Thyroid gland (tissue), 4 donors: ENCODE measurements at regions not wholly inside any gene's neighbourhood (a gene's known extent, or its start where the extent isn't known, plus 50 kb on each side); places are given as distances from the start of the nearest gene placed in this dataset.

Experiments used
- DNase-seq, 2 donors: peaks; one replicate each; pipeline ENCODE4 v3.0.0-alpha.2; 2019
- H3K27ac ChIP-seq, 3 donors: fragments of 200-600 bp; sonication (generic); 1 replicate in 2 of 3; 2 replicates in 1 of 3; pipeline ENCODE4 v1.5.1; 2016 to 2019; ENCODE audit warnings: mild to moderate bottlenecking in 1 of 3, moderate library complexity in 1 of 3
- H3K27me3 ChIP-seq: fragments of 200-600 bp; sonication (generic); one replicate; pipeline ENCODE4 v1.5.1; 2019
- H3K36me3 ChIP-seq, 2 donors: fragments of 200-600 bp; sonication (generic); one replicate each; pipeline ENCODE4 v1.5.1; 2016 to 2019
- H3K4me1 ChIP-seq, 2 donors: fragments of 200-600 bp; sonication (generic); one replicate each; pipeline ENCODE4 v1.5.1; 2017 to 2019
- H3K4me3 ChIP-seq, 3 donors: fragments of 200-600 bp; sonication (generic); replicated peaks in 1 of 3; 1 replicate in 2 of 3; 2 replicates in 1 of 3; pipeline ENCODE4 v1.5.1; 2016; ENCODE audit warnings: mild to moderate bottlenecking in 1 of 3
- H3K9me3 ChIP-seq: fragments of 200-600 bp; sonication (generic); one replicate; pipeline ENCODE4 v1.5.1; 2017
- POLR2A ChIP-seq, 2 donors: fragments of 450-650 bp; IDR thresholded peaks; one replicate each; pipeline ENCODE4 v1.6.1; 2017; ENCODE audit warnings: antibody characterized with exemption in 2 of 2, mild to moderate bottlenecking in 2 of 2, moderate library complexity in 1 of 2
- WGBS, 2 donors: methylation state at CpG; one replicate each; pipeline ENCODE4 v1.1.5; 2017; 5-methylcytosine and 5-hydroxymethylcytosine counted together
- intact Hi-C: fragments of 100-400 bp; cut with DNase I; formaldehyde crosslinking; loops from one replicate; pipeline ENCODE4 v1.15.1; 2023
- TF ChIP-seq, protein P1 (sequence below), 6 experiments: fragments of 200-600 bp in 3 of 6; fragments of 450-650 bp in 3 of 6; sonication (generic) in 3 of 6; IDR thresholded peaks; one replicate each; pipeline ENCODE4 v1.5.1; 2016 to 2019; ENCODE audit warnings: antibody characterized with exemption in 6 of 6, mild to moderate bottlenecking in 2 of 6, inconsistent platforms in 1 of 6, moderate library complexity in 1 of 6

DNA sequence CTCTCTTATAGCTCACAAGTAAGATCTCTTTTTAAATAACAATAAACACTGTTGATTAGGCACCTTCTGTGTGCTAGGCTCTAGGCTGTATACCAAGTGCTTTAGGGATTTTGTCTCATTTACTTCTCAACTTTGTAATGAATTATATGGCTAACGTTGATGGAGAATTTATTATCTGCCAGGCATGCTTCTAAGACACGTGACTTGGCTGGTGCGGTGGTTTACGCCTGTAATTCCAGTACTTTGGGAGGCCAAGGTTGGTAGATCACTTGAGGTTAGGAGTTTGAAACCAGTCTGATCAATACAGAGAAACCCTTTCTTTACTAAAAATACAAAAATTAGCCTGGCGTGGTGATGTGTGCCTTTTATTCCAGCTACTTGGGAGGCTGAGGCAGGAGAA is 1202.8 kb upstream of the TMEM132C start:
- intact Hi-C loops: no loop called here
- no peak overlapping the region for H3K4me3 ChIP-seq
- 90 to 93% methylated on average over 5 of the region's 5 CpGs for WGBS, 2 donors
- no peaks in the 10 kb centered on the region for H3K36me3 ChIP-seq
- TF ChIP-seq, protein P1, sequence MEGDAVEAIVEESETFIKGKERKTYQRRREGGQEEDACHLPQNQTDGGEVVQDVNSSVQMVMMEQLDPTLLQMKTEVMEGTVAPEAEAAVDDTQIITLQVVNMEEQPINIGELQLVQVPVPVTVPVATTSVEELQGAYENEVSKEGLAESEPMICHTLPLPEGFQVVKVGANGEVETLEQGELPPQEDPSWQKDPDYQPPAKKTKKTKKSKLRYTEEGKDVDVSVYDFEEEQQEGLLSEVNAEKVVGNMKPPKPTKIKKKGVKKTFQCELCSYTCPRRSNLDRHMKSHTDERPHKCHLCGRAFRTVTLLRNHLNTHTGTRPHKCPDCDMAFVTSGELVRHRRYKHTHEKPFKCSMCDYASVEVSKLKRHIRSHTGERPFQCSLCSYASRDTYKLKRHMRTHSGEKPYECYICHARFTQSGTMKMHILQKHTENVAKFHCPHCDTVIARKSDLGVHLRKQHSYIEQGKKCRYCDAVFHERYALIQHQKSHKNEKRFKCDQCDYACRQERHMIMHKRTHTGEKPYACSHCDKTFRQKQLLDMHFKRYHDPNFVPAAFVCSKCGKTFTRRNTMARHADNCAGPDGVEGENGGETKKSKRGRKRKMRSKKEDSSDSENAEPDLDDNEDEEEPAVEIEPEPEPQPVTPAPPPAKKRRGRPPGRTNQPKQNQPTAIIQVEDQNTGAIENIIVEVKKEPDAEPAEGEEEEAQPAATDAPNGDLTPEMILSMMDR (IDR thresholded peaks at IDR 0.05): no peak
- no peak for TF ChIP-seq POLR2A (IDR thresholded peaks at IDR 0.05)
- H3K27me3 ChIP-seq: no peaks in the 10 kb centered on the region
- no peaks in the 10 kb centered on the region for H3K9me3 ChIP-seq
- no peak for DNase-seq
- no peak overlapping the region for H3K27ac ChIP-seq
- no peaks in the 10 kb centered on the region for H3K4me1 ChIP-seq

DNA sequence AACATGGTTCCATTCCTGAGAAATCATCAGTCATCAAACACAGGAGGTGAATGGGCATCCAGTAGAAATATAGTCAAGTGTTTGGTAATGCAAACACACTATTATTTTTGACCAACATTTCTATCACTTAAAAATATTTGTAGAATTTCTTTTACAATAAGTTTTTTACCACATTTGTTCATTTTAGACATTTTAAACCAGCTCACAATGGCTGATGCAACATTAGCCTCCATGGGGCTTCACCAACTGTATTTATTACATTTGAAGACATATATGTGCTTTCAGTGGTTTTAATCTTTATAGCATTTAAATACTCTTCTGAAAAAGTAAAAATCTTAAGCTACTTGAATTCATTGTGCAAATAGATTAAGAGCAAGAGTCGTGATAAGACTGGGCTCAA is 1201.4 kb upstream of the TMEM132C start:
- DNase-seq: no peak
- no peaks in the 10 kb centered on the region for H3K4me1 ChIP-seq
- no peaks in the 10 kb centered on the region for H3K36me3 ChIP-seq
- H3K27ac ChIP-seq: no peak overlapping the region
- no peak for TF ChIP-seq POLR2A (IDR thresholded peaks at IDR 0.05)
- TF ChIP-seq, protein P1 (IDR thresholded peaks at IDR 0.05): no peak
- no peaks in the 10 kb centered on the region for H3K9me3 ChIP-seq
- no peak overlapping the region for H3K4me3 ChIP-seq
- H3K27me3 ChIP-seq: no peaks in the 10 kb centered on the region
- intact Hi-C loops: no loop called here
- WGBS, 2 donors: 27 to 29% methylated on average over 1 of the region's 1 CpG

DNA sequence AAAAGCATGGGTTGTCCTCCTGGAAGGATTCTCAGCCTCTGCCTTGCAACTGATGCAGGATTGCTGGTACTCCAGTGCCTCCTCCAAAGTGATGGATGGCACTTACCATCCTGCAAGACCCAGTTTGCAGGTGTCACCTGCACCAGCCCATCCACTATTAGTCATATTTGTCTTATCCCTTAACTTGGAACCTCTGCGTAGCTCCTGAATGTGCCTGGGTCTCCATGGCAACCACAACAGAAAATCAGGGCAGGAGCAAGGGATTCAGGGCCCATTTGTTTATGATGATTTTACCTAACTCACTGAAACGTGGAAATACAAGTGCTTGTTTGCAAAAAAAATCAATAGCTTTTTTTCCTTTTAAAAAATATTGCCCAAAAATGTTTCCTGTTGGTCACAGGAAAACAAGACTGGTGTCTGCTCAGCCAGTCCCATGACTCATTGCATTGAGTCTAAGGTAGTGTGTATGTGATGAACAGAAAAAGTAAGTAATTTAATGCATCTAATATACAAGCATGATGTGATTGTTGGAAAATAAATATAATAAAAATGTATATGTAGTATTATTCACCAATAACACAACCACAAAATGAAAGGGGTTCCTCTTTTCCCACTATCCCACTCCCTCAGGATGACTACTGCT is 1196.3 kb upstream of the TMEM132C start:
- H3K36me3 ChIP-seq: no peaks in the 10 kb centered on the region
- TF ChIP-seq, protein P1 (IDR thresholded peaks at IDR 0.05): no peak
- no peak for TF ChIP-seq POLR2A (IDR thresholded peaks at IDR 0.05)
- intact Hi-C loops: no loop called here
- H3K27me3 ChIP-seq: no peaks in the 10 kb centered on the region
- no peak overlapping the region for H3K27ac ChIP-seq
- no peak overlapping the region for H3K4me3 ChIP-seq
- DNase-seq: no peak
- WGBS, 2 donors: 16 to 26% methylated on average over 2 of the region's 2 CpGs
- no peaks in the 10 kb centered on the region for H3K4me1 ChIP-seq
- no peaks in the 10 kb centered on the region for H3K9me3 ChIP-seq

DNA sequence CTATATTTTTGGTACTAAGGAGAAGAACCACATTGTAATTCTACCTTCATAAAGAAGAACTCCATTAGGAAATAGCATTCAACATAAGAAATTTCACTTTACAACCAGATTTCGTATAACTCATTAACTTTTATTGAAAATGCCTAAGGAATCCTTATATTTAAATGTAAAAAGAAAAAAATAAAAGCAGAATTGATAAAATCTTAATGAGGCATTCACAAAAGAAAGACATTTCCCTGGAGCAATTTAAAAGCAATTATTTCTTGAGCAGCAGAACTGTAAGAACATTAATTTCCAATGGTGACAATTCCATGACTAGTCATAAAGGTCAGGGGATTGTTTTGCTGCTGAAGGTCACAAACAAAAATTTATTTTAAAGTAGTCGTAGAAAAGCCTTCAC is 1192.8 kb upstream of the TMEM132C start:
- Histone ChIP-seq H3K27me3 (no peaks in the 10 kb centered on the region), H3K4me3 (no peak overlapping the region), H3K9me3 (no peaks in the 10 kb centered on the region), H3K27ac (no peak overlapping the region), H3K36me3 (no peaks in the 10 kb centered on the region), H3K4me1 (no peaks in the 10 kb centered on the region)
- no peak for TF ChIP-seq POLR2A (IDR thresholded peaks at IDR 0.05)
- TF ChIP-seq, protein P1 (IDR thresholded peaks at IDR 0.05): no peak
- WGBS, 2 donors: 79% methylated on average over 2 of the region's 2 CpGs
- intact Hi-C loops: no loop called here
- no peak for DNase-seq

DNA sequence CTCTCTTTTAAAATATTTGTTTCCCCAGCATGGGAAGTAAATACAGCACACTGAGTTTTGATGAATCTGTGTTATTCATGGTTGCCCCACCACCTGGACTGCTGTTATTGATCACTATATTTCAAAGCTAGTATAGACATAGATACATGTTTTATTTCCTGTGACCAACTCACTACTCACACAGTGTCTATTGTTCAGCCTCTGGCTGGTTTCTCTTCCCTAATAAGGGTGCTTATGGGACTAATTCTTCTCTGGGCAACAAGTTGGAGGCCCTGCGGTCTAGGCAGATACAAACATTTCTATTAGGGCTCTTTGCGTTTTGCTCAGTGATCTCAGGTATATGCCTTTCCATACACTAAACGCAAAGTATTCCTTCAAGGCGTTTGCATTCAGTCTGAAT is 1191.0 kb upstream of the TMEM132C start:
- 87 to 92% methylated on average over 4 of the region's 4 CpGs for WGBS, 2 donors

More for the DNA sequence above, 1191.0 kb upstream of the TMEM132C start:
- Histone ChIP-seq H3K27ac (no peak overlapping the region), H3K27me3 (no peaks in the 10 kb centered on the region), H3K4me1 (no peaks in the 10 kb centered on the region), H3K4me3 (no peak overlapping the region), H3K36me3 (no peaks in the 10 kb centered on the region), H3K9me3 (no peaks in the 10 kb centered on the region)
- intact Hi-C loops: no loop called here
- no peak for DNase-seq
- no peak for TF ChIP-seq POLR2A (IDR thresholded peaks at IDR 0.05)
- TF ChIP-seq, protein P1 (IDR thresholded peaks at IDR 0.05): no peak
